HEK293T (cell line): ENCODE measurements at regions not wholly inside any gene's neighbourhood (a gene's known extent, or its start where the extent isn't known, plus 50 kb on each side); places are given as distances from the start of the nearest gene placed in this dataset.
A peak's percentile ranks its signal among the peaks of the same experiment; 100 is the strongest.
"Not testable (repeated sequence)": the region's sequence is repeated elsewhere in the genome, so short reads cannot be mapped to it uniquely, and the experiment has no call there.

Source experiments
- CTCF ChIA-PET: fragments of 350-600 bp; formaldehyde crosslinking; extraction: SDS; loops from one replicate; lab custom pipeline; 2021; ENCODE audit warnings: antibody characterized with exemption, inconsistent platforms; lab: Yijun Ruan, JAX
- POLR2A ChIA-PET: fragments of 350-600 bp; formaldehyde crosslinking; extraction: SDS; loops from one replicate; lab custom pipeline; 2020; ENCODE audit warnings: antibody characterized with exemption, inconsistent platforms; lab: Yijun Ruan, JAX
- DNase-seq: peaks from one replicate; pipeline ENCODE4 v3.0.0; 2012; ENCODE audit warnings: mixed read lengths; ENCODE audit errors: extremely low spot score
- ARNT ChIP-seq: fragments of 450-650 bp; IDR thresholded peaks from 2 replicates; pipeline ENCODE4 v1.6.1; 2017; ENCODE audit warnings: mild to moderate bottlenecking
- BHLHE40 ChIP-seq: fragments of 450-650 bp; IDR thresholded peaks from 2 replicates; pipeline ENCODE4 v1.6.1; 2016; ENCODE audit warnings: mild to moderate bottlenecking, moderate library complexity, borderline replicate concordance
- CTBP1 ChIP-seq: fragments of 450-650 bp; IDR thresholded peaks from 2 replicates; pipeline ENCODE4 v1.6.1; 2016; ENCODE audit warnings: borderline replicate concordance
- ELF4 ChIP-seq: fragments of 450-650 bp; IDR thresholded peaks from 2 replicates; pipeline ENCODE4 v1.6.1; 2017; ENCODE audit warnings: antibody characterized with exemption
- FOXA1 ChIP-seq: fragments of 450-650 bp; IDR thresholded peaks from 2 replicates; pipeline ENCODE4 v1.6.1; 2016; ENCODE audit warnings: mild to moderate bottlenecking
- FOXK2 ChIP-seq: fragments of 450-650 bp; IDR thresholded peaks from 2 replicates; pipeline ENCODE4 v1.6.1; 2016; ENCODE audit warnings: mild to moderate bottlenecking
- FOXM1 ChIP-seq: fragments of 450-650 bp; IDR thresholded peaks from 2 replicates; pipeline ENCODE4 v1.6.1; 2017; ENCODE audit warnings: mild to moderate bottlenecking, borderline replicate concordance
- HDGF ChIP-seq: fragments of 450-650 bp; IDR thresholded peaks from 2 replicates; pipeline ENCODE4 v1.6.1; 2017; ENCODE audit warnings: antibody characterized with exemption, borderline replicate concordance
- L3MBTL2 ChIP-seq: fragments of 450-650 bp; conservative IDR thresholded peaks from 2 replicates; pipeline ENCODE4 v1.6.1; 2016; ENCODE audit warnings: mild to moderate bottlenecking
- LEF1 ChIP-seq: fragments of 450-650 bp; IDR thresholded peaks from 2 replicates; pipeline ENCODE4 v1.6.1; 2017; ENCODE audit warnings: mild to moderate bottlenecking, borderline replicate concordance
- NFRKB ChIP-seq: fragments of 450-650 bp; IDR thresholded peaks from 2 replicates; pipeline ENCODE4 v1.6.1; 2016; ENCODE audit warnings: mild to moderate bottlenecking, moderate library complexity
- PKNOX1 ChIP-seq: fragments of 450-650 bp; IDR thresholded peaks from 2 replicates; pipeline ENCODE4 v1.6.1; 2016
- SP1 ChIP-seq: fragments of 450-650 bp; IDR thresholded peaks from 2 replicates; pipeline ENCODE4 v1.6.1; 2017
- SUZ12 ChIP-seq: fragments of 450-650 bp; IDR thresholded peaks from 2 replicates; pipeline ENCODE4 v1.6.1; 2016; ENCODE audit warnings: mild to moderate bottlenecking
- TARDBP ChIP-seq: fragments of 450-650 bp; IDR thresholded peaks from 2 replicates; pipeline ENCODE4 v1.6.1; 2016
- ZNF384 ChIP-seq: fragments of 450-650 bp; IDR thresholded peaks from 2 replicates; pipeline ENCODE4 v1.6.1; 2016

GRCh38 chr2:231644426-231644825, 51.8 kb downstream of the TEX44 start:
- DNase-seq, result no peak
- POLR2A ChIA-PET, result no interaction called here
- no peak for TF ChIP-seq LEF1
- TF ChIP-seq L3MBTL2, result no peak
- TF ChIP-seq TARDBP, result no peak
- no peak for TF ChIP-seq NFRKB
- CTCF ChIA-PET, result no interaction called here

- TF ChIP-seq SP1 (no peak), HDGF (no peak), CTBP1 (no peak), ZNF384 (no peak), SUZ12 (no peak), PKNOX1 (no peak), L3MBTL2 (no peak), FOXA1 (no peak), LEF1 (no peak), FOXK2 (no peak), BHLHE40 (no peak), ELF4 (no peak)
- ChIA-PET POLR2A (interaction anchor here (0.7 to 1.9 kb wide), 5 partner anchors 19 to 64 kb away, joined by 3 to 8 read pairs (median 4); no protein-coding TSS in a partner anchor), CTCF (interaction anchor here (0.6 to 2.0 kb wide), 5 partner anchors 25 to 543 kb away, joined by 3 to 7 read pairs (median 4); no protein-coding TSS in a partner anchor)
- no peak for DNase-seq
Observed at GRCh38 chr2:231646476-231646875, 53.8 kb downstream of the TEX44 start.

GRCh38 chr2:231648579-231649174, 56.0 kb downstream of the TEX44 start:
- POLR2A ChIA-PET, result no interaction called here
- CTCF ChIA-PET, result interaction anchor here (0.7 to 2.0 kb wide), 5 partner anchors 24 to 119 kb away, joined by 3 to 9 read pairs (median 4); no protein-coding TSS in a partner anchor
- TF ChIP-seq HDGF (no peak), TARDBP (no peak), L3MBTL2 (no peak), FOXK2 (no peak), PKNOX1 (no peak), CTBP1 (no peak)
- DNase-seq, result peak; percentile 62

GRCh38 chr2:231651561-231651960, 56.8 kb upstream of the PTMA start:
- POLR2A ChIA-PET, result interaction anchor here (0.7 kb wide), 1 partner anchor 15 kb away, joined by 3 read pairs; no protein-coding TSS in a partner anchor
- DNase-seq, result not testable (repeated sequence)

GRCh38 chr2:231655488-231655887, 52.8 kb upstream of the PTMA start:
- no peak for DNase-seq
- POLR2A ChIA-PET, result interaction anchor here (0.7 to 1.7 kb wide), 3 partner anchors 10 to 51 kb away, joined by 3 to 7 read pairs (median 4); no protein-coding TSS in a partner anchor
- CTCF ChIA-PET, result interaction anchor here (1.2 kb wide), 1 partner anchor 19 kb away, joined by 3 read pairs; no protein-coding TSS in a partner anchor
- TF ChIP-seq FOXA1 (no peak), FOXK2 (no peak), ELF4 (no peak), ARNT (no peak), SP1 (no peak), SUZ12 (no peak), NFRKB (no peak), FOXM1 (no peak), HDGF (no peak), PKNOX1 (no peak), BHLHE40 (no peak), ZNF384 (no peak), TARDBP (no peak)

More at GRCh38 chr2:231651561-231651960, 56.8 kb upstream of the PTMA start:
- CTCF ChIA-PET, result interaction anchor here (0.7 kb wide), 1 partner anchor 26 kb away, joined by 3 read pairs; no protein-coding TSS in a partner anchor

- no peak for DNase-seq
- ChIA-PET CTCF (interaction anchor here (0.6 to 1.2 kb wide), 2 partner anchors 11 to 19 kb away, joined by 3 to 4 read pairs; no protein-coding TSS in a partner anchor), POLR2A (interaction anchor here (0.6 to 1.7 kb wide), 4 partner anchors 10 to 51 kb away, joined by 3 to 7 read pairs (median 4); no protein-coding TSS in a partner anchor)
- TF ChIP-seq BHLHE40 (no peak), CTBP1 (no peak), SP1 (no peak), ZNF384 (no peak), SUZ12 (no peak), ARNT (no peak), FOXM1 (no peak), FOXA1 (no peak), ELF4 (no peak), L3MBTL2 (no peak), LEF1 (no peak), NFRKB (no peak), HDGF (no peak), FOXK2 (no peak), TARDBP (no peak), PKNOX1 (no peak)
Observed at GRCh38 chr2:231655894-231656293, 52.4 kb upstream of the PTMA start.
